ENCODE measurements at regions not wholly inside any gene's neighbourhood (a gene's known extent, or its start where the extent isn't known, plus 50 kb on each side); places are given as distances from the start of the nearest gene placed in this dataset.

DNA sequence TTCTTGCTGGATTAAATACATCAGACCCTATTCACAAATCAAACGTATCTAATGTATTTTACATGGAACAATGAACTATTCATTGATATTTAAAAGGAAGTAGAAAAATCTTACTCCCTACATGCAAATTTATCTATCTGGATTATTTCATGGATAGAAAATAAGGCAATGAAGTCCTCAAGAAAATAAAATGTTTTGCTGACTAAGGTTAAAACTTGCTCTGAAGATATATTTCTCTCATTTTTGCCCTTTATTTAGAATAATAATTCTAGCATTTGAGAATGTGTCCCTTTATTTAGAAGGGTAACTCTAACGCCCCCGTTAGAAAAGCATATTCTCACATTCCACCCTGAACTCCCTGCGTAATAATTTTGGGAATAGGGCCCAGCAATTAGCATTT lies 627.0 kb upstream of the ZP4 start:
- Histone ChIP-seq H3K4me3 (ENCODE audit: low read length) (no peak overlapping the region), H3K27me3 (ENCODE audit: insufficient read depth, low read length) (no peaks in the 10 kb centered on the region), H3K9me3 (ENCODE audit: insufficient read depth, low read depth, low read length) (peaks cover 13% of the 10 kb centered on the region; the same call in 1 of the 2 replicates), H3K4me1 (ENCODE audit: insufficient read depth, low read length) (no peaks in the 10 kb centered on the region), H3K27ac (ENCODE audit: low read length) (no peak overlapping the region), H3K36me3 (ENCODE audit: insufficient read depth, low read depth, low read length) (no peaks in the 10 kb centered on the region), H3K9ac (ENCODE audit: low read depth, low read length) (no peak overlapping the region)

DNA sequence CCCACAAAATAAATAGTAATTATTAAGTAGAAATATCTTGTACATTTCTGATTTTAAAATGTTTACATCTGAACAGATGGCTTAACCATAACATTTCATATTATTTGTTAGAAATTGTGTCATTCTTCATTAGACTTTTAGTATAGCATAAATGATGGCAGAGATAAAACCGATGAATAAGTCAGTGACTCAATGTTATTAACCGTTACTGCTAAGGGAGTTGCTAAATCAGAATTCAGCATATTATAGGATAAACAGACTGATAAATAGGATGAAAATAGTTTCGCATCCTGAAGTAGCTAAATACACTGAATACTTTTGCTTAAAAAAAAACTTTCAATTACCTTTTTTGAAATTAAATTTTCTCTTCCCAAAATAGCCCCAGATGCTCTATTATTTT lies 610.6 kb upstream of the ZP4 start:
- Histone ChIP-seq H3K4me1 (ENCODE audit: insufficient read depth, low read length) (no peaks in the 10 kb centered on the region), H3K27ac (ENCODE audit: low read length) (no peak overlapping the region), H3K4me3 (ENCODE audit: low read length) (no peak overlapping the region), H3K9ac (ENCODE audit: low read depth, low read length) (no peak overlapping the region), H3K9me3 (ENCODE audit: insufficient read depth, low read depth, low read length) (no peaks in the 10 kb centered on the region), H3K36me3 (ENCODE audit: insufficient read depth, low read depth, low read length) (no peaks in the 10 kb centered on the region), H3K27me3 (ENCODE audit: insufficient read depth, low read length) (no peaks in the 10 kb centered on the region)

DNA sequence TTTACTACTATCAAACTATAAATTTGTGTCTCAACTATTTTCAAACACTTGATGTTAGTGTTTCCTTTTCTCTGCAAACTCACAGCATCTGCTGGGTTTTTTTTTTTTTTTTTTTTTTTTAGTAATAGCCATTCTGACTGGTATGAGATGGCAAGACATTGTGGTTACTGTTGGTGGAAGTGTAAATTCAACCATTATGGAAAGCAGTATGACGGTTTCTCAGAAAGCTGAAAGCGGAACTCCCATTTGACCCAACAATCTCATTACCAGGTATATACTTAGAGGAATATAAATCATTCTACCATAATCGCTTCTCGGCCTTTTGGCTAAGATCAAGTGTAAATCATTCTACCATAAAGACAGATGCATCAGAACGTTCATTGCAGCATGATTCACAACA lies 608.3 kb upstream of the ZP4 start:
- no peak overlapping the region for H3K27ac ChIP-seq (ENCODE audit: low read length)
- no peaks in the 10 kb centered on the region for H3K27me3 ChIP-seq (ENCODE audit: insufficient read depth, low read length)
- no peaks in the 10 kb centered on the region for H3K4me1 ChIP-seq (ENCODE audit: insufficient read depth, low read length)
- H3K36me3 ChIP-seq (ENCODE audit: insufficient read depth, low read depth, low read length), result no peaks in the 10 kb centered on the region
- H3K4me3 ChIP-seq (ENCODE audit: low read length), result no peak overlapping the region
- H3K9me3 ChIP-seq (ENCODE audit: insufficient read depth, low read depth, low read length), result no peaks in the 10 kb centered on the region
- no peak overlapping the region for H3K9ac ChIP-seq (ENCODE audit: low read depth, low read length)

DNA sequence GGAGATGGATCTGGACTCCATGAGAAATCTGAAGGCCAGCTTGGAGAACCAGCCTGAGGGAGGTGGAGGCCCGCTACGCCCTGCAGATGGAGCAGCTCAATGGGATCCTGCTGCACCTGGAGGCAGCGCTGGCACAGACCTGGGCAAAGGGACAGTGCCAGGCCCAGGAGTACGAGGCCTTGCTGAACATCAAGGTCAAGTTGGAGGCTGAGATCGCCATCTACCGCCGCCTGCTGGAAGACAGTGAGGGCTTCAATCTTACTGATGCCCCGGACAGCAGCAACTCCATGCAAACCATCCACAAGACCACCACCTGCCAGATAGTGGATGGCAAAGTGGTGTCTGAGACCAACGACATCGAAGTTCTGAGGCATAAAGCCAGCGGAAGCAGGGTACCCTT lies 601.5 kb upstream of the ZP4 start:
- Histone ChIP-seq H3K27me3 (ENCODE audit: insufficient read depth, low read length) (no peaks in the 10 kb centered on the region), H3K9me3 (ENCODE audit: insufficient read depth, low read depth, low read length) (no peaks in the 10 kb centered on the region), H3K9ac (ENCODE audit: low read depth, low read length) (no peak overlapping the region), H3K27ac (ENCODE audit: low read length) (no peak overlapping the region), H3K4me3 (ENCODE audit: low read length) (no peak overlapping the region), H3K4me1 (ENCODE audit: insufficient read depth, low read length) (no peaks in the 10 kb centered on the region), H3K36me3 (ENCODE audit: insufficient read depth, low read depth, low read length) (no peaks in the 10 kb centered on the region)

DNA sequence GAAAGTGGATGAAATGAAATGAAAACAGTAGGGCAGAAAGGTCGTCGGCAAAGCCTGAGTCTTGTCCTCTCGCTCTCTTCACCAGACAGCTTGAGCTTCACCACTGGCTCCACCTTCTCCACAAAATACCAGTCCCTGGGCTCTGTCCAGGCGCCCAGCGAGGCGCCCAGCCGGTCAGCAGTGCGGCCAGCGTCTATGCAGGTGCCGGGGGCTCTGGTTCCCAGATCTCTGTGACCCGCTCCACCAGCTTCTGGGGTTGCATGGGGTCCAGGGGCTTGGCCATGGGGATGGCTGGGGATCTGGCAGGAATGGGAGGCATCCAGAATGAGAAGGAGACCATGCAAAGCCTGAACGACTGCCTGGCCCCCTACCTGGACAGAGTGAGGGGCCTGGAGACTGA lies 600.5 kb upstream of the ZP4 start:
- Histone ChIP-seq H3K27me3 (ENCODE audit: insufficient read depth, low read length) (no peaks in the 10 kb centered on the region), H3K9ac (ENCODE audit: low read depth, low read length) (no peak overlapping the region)

DNA sequence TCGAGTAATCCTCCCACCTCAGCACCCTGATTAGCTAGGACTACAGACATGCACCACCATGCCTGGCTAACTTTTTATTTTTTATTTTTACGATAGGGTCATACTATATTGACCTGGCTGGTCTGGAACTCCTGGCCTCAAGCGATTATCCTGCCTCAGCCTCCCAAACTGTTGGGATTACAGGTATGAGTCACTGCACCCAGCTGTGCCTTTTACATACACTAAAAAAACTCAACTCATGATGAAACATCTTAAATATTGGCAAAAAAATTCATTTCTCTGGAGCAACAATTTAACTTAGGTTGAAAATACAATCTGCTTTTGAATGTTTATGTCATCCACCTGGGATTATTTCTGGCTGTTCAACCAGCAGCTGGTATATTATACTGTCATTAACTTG lies 598.3 kb upstream of the ZP4 start:
- Histone ChIP-seq H3K27ac (ENCODE audit: low read length) (no peak overlapping the region), H3K36me3 (ENCODE audit: insufficient read depth, low read depth, low read length) (no peaks in the 10 kb centered on the region), H3K9me3 (ENCODE audit: insufficient read depth, low read depth, low read length) (no peaks in the 10 kb centered on the region), H3K27me3 (ENCODE audit: insufficient read depth, low read length) (no peaks in the 10 kb centered on the region), H3K4me1 (ENCODE audit: insufficient read depth, low read length) (peaks cover 10% of the 10 kb centered on the region; the same call in 1 of the 2 replicates), H3K9ac (ENCODE audit: low read depth, low read length) (no peak overlapping the region), H3K4me3 (ENCODE audit: low read length) (no peak overlapping the region)

More for the DNA sequence above, 600.5 kb upstream of the ZP4 start:
- no peaks in the 10 kb centered on the region for H3K36me3 ChIP-seq (ENCODE audit: insufficient read depth, low read depth, low read length)
- peaks cover 1% of the 10 kb centered on the region; the same call in 1 of the 2 replicates for H3K4me1 ChIP-seq (ENCODE audit: insufficient read depth, low read length)
- H3K9me3 ChIP-seq (ENCODE audit: insufficient read depth, low read depth, low read length), result no peaks in the 10 kb centered on the region
- H3K27ac ChIP-seq (ENCODE audit: low read length), result no peak overlapping the region
- H3K4me3 ChIP-seq (ENCODE audit: low read length), result no peak overlapping the region

DNA sequence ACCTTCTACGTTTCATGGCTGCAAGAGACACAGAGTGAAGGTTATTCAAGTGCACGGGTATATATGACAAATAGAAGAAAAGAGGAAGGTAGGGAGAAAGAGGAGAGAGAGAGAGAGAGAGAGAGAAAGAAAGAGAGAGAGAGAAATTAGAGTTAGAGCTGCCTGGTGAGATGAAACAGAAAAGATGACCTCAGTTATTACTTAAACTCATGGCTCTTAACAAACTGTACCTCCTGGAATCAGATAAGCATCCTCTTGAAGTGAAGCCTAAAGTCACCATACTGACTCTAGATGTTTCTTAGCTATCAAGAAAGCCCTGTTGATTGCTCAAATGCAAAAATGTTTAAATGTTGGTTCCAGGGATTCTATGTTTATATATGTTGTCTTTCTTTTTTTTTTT lies 597.7 kb upstream of the ZP4 start:
- Histone ChIP-seq H3K4me3 (ENCODE audit: low read length) (no peak overlapping the region), H3K9me3 (ENCODE audit: insufficient read depth, low read depth, low read length) (no peaks in the 10 kb centered on the region), H3K27me3 (ENCODE audit: insufficient read depth, low read length) (no peaks in the 10 kb centered on the region), H3K36me3 (ENCODE audit: insufficient read depth, low read depth, low read length) (no peaks in the 10 kb centered on the region), H3K4me1 (ENCODE audit: insufficient read depth, low read length) (peaks cover 10% of the 10 kb centered on the region; the same call in 1 of the 2 replicates), H3K27ac (ENCODE audit: low read length) (no peak overlapping the region), H3K9ac (ENCODE audit: low read depth, low read length) (no peak overlapping the region)

DNA sequence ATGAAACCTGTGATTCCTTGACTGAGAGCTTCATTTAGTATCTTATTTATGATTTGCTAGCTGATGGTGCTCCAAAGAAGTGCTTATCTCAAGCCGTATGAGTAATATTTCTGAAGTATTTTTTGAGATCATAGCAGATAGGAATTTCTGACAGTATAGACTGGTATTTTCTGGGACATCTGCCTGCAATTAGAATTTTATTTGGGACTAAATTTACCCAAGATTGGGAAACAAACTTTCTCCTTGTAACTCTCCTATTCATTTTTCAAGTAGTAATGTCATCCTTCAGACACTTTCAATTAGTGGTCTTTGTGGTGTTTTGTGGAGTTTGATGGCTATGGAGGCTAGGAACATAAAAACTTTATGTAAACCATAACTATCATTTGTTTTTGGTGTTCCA lies 597.2 kb upstream of the ZP4 start:
- H3K4me1 ChIP-seq (ENCODE audit: insufficient read depth, low read length), result peaks cover 10% of the 10 kb centered on the region; the same call in 1 of the 2 replicates
- H3K36me3 ChIP-seq (ENCODE audit: insufficient read depth, low read depth, low read length), result no peaks in the 10 kb centered on the region
- no peak overlapping the region for H3K4me3 ChIP-seq (ENCODE audit: low read length)
- H3K27ac ChIP-seq (ENCODE audit: low read length), result no peak overlapping the region
- no peak overlapping the region for H3K9ac ChIP-seq (ENCODE audit: low read depth, low read length)
- H3K9me3 ChIP-seq (ENCODE audit: insufficient read depth, low read depth, low read length), result no peaks in the 10 kb centered on the region
- no peaks in the 10 kb centered on the region for H3K27me3 ChIP-seq (ENCODE audit: insufficient read depth, low read length)

DNA sequence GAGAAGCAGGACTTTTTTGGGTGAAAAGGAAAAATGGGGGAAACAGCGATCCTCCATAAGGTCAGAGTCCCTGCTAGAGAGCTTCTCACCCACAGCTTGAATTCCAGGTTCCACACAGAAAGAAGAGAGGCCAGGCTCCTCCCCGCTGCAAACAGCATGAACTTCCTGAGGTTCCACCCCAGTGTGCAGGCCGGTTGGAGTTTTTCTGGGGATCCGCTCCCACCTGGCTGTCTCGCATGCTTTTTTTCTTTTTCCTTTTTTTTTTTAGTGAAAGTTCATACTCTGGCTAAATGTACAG lies 595.1 kb upstream of the ZP4 start:
- Histone ChIP-seq H3K4me1 (ENCODE audit: insufficient read depth, low read length) (peaks cover 10% of the 10 kb centered on the region; the same call in 1 of the 2 replicates), H3K27ac (ENCODE audit: low read length) (peak overlapping the region; percentile 74), H3K27me3 (ENCODE audit: insufficient read depth, low read length) (no peaks in the 10 kb centered on the region), H3K9ac (ENCODE audit: low read depth, low read length) (peak overlapping the region; percentile 76), H3K36me3 (ENCODE audit: insufficient read depth, low read depth, low read length) (no peaks in the 10 kb centered on the region), H3K9me3 (ENCODE audit: insufficient read depth, low read depth, low read length) (no peaks in the 10 kb centered on the region), H3K4me3 (ENCODE audit: low read length) (peak overlapping the region; percentile 72)

DNA sequence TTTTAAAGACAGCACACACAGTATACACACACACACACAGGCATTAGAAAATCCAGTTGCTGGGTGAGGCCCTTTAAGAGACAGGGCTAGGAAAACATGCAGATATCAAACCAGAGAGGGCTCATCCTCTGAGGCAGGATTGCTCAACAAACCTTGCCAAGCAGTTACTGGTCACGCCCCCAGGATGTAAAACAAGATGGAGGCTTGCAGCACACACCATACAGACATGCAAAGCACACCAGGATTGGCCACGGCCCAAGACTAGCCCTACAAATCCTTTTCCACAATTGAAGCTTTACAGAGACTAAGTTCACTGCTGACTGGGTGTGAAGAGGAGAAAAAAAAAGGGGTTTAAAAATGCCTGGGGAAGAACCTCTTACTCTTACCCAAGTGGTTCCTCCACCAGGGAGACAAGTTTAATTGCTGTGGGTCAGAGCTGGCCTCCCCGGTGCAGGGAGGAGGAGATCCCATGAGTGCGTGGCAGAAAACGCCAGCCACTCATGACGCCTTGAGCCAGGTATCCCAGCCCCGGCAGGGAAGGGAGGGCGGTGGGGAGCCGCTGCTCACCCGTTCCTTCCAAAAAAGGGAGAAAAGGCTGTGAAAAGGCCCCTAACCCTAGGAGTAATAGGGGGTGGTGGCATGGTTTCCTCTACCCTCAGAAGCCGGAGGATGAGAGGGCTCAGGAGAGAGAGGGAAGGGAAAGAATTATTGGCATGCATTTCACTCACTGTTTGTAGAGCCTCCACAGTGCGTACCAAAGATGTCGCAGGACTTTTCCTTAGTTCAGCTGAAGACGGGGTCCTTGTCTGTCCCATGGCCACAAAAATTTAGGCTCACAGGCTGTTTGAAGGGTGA lies 594.6 kb upstream of the ZP4 start:
- Histone ChIP-seq H3K9me3 (ENCODE audit: insufficient read depth, low read depth, low read length) (no peaks in the 10 kb centered on the region; the same call in 1 of the 2 replicates), H3K4me1 (ENCODE audit: insufficient read depth, low read length) (peaks cover 10% of the 10 kb centered on the region; the same call in 1 of the 2 replicates), H3K4me3 (ENCODE audit: low read length) (peak overlapping the region; percentile 72), H3K36me3 (ENCODE audit: insufficient read depth, low read depth, low read length) (no peaks in the 10 kb centered on the region), H3K9ac (ENCODE audit: low read depth, low read length) (peak overlapping the region; percentile 76), H3K27ac (ENCODE audit: low read length) (peak overlapping the region; percentile 74), H3K27me3 (ENCODE audit: insufficient read depth, low read length) (no peaks in the 10 kb centered on the region)

DNA sequence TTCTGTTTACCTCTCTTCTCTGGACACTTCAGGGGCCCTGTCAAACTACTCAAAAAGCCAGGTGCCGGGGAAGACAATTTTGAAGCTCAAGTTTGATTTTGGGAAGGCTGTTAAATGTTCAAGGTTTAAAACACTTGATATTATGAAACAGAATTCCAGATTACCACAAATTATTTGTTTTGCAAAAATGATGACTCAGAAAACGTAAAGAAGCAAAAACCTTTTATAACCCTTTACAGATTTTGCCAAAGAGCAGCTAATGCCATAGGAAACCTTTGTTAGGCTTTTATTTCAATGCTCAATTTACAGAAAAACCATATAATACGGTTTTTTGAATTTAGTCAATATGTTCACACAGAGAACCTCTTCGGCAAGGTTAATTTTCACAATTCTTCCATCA lies 593.4 kb upstream of the ZP4 start:
- H3K9ac ChIP-seq (ENCODE audit: low read depth, low read length), result peak overlapping the region; percentile 76; the same call in 1 of the 2 replicates
- no peak overlapping the region for H3K27ac ChIP-seq (ENCODE audit: low read length)
- no peaks in the 10 kb centered on the region for H3K36me3 ChIP-seq (ENCODE audit: insufficient read depth, low read depth, low read length)

DNA sequence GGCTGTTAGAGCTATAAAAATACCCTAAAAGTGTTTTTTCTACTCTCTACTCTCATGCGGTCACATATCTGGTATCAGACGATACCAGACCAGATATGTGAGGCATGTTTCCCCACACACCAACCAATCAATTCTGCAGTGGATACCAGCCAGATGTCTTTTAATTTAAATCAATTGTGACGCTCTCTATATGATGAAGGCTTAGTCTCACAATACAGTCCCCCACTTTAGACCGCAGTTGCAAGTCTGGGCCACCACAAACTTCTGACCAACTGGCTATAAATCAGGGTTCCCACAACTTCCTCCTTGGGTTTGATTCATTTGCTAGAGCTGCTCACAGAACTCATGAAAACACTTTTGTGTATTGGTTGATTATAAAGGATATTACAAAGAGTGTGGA lies 586.1 kb upstream of the ZP4 start:
- H3K9me3 ChIP-seq (ENCODE audit: insufficient read depth, low read depth, low read length), result no peaks in the 10 kb centered on the region; the same call in 1 of the 2 replicates
- no peak overlapping the region for H3K4me3 ChIP-seq (ENCODE audit: low read length)
- no peak overlapping the region for H3K27ac ChIP-seq (ENCODE audit: low read length)
- no peaks in the 10 kb centered on the region for H3K27me3 ChIP-seq (ENCODE audit: insufficient read depth, low read length)
- H3K9ac ChIP-seq (ENCODE audit: low read depth, low read length), result no peak overlapping the region
- H3K4me1 ChIP-seq (ENCODE audit: insufficient read depth, low read length), result no peaks in the 10 kb centered on the region; the same call in 1 of the 2 replicates
- H3K36me3 ChIP-seq (ENCODE audit: insufficient read depth, low read depth, low read length), result no peaks in the 10 kb centered on the region

More for the DNA sequence above, 593.4 kb upstream of the ZP4 start:
- H3K4me3 ChIP-seq (ENCODE audit: low read length), result peak overlapping the region; percentile 72
- no peaks in the 10 kb centered on the region; the same call in 1 of the 2 replicates for H3K9me3 ChIP-seq (ENCODE audit: insufficient read depth, low read depth, low read length)
- no peaks in the 10 kb centered on the region for H3K27me3 ChIP-seq (ENCODE audit: insufficient read depth, low read length)
- H3K4me1 ChIP-seq (ENCODE audit: insufficient read depth, low read length), result peaks cover 10% of the 10 kb centered on the region; the same call in 1 of the 2 replicates
